ENCODE measurements at regions not wholly inside any gene's neighbourhood (a gene's known extent, or its start where the extent isn't known, plus 50 kb on each side); places are given as distances from the start of the nearest gene placed in this dataset.

- no peak for DNase-seq
Measured at GRCh38 chr6:56005426-56005825, 130.0 kb upstream of the BMP5 start.

GRCh38 chr6:56004426-56004825, 129.0 kb upstream of the BMP5 start:
- no peak for DNase-seq

GRCh38 chr6:56003616-56004015, 128.2 kb upstream of the BMP5 start:
- DNase-seq: no peak

- DNase-seq: no peak
Measured at GRCh38 chr6:56002336-56002735, 126.9 kb upstream of the BMP5 start.

- no peak for DNase-seq
Measured at GRCh38 chr6:55998576-55998975, 123.2 kb upstream of the BMP5 start.

GRCh38 chr6:55997223-55997874, 122.0 kb upstream of the BMP5 start:
- no peak for DNase-seq

GRCh38 chr6:55994531-55994930, 119.1 kb upstream of the BMP5 start:
- DNase-seq: no peak

- no peak for DNase-seq
Measured at GRCh38 chr6:55993418-55993817, 118.0 kb upstream of the BMP5 start.

GRCh38 chr6:55992546-55992945, 117.2 kb upstream of the BMP5 start:
- no peak for DNase-seq

GRCh38 chr6:55985309-55985708, 109.9 kb upstream of the BMP5 start:
- DNase-seq: no peak

- DNase-seq: no peak
Measured at GRCh38 chr6:55983861-55984260, 108.5 kb upstream of the BMP5 start.

GRCh38 chr6:55981660-55982059, 106.3 kb upstream of the BMP5 start:
- no peak for DNase-seq

GRCh38 chr6:55980627-55981211, 105.3 kb upstream of the BMP5 start:
- DNase-seq: peak in 1 of 2 donors; percentile 32

- DNase-seq: no peak
Measured at GRCh38 chr6:55979526-55979925, 104.1 kb upstream of the BMP5 start.

GRCh38 chr6:55977959-55978665, 102.7 kb upstream of the BMP5 start:
- no peak for DNase-seq

GRCh38 chr6:55974688-55975087, 99.3 kb upstream of the BMP5 start:
- no peak for DNase-seq

GRCh38 chr6:55972091-55972490, 96.7 kb upstream of the BMP5 start:
- DNase-seq: no peak

- DNase-seq: no peak
Measured at GRCh38 chr6:55969526-55969925, 94.1 kb upstream of the BMP5 start.

GRCh38 chr6:55968926-55969325, 93.5 kb upstream of the BMP5 start:
- no peak for DNase-seq

GRCh38 chr6:55964136-55964535, 88.7 kb upstream of the BMP5 start:
- DNase-seq: no peak

GRCh38 chr6:55963301-55963700, 87.9 kb upstream of the BMP5 start:
- DNase-seq: no peak

GRCh38 chr6:55960344-55960743, 85.0 kb upstream of the BMP5 start:
- DNase-seq: no peak

- DNase-seq: no peak
Measured at GRCh38 chr6:55958790-55959189, 83.4 kb upstream of the BMP5 start.

GRCh38 chr6:55957961-55958422, 82.6 kb upstream of the BMP5 start:
- no peak for DNase-seq
